HL-60 (cell line): ENCODE measurements at regions not wholly inside any gene's neighbourhood (a gene's known extent, or its start where the extent isn't known, plus 50 kb on each side); places are given as distances from the start of the nearest gene placed in this dataset.

Experiments
- CTCF ChIP-seq: IDR thresholded peaks from one replicate; pipeline ENCODE4 v1.5.1; 2011; ENCODE audit warnings: low read length, control low read depth, inconsistent platforms; ENCODE audit not compliant: insufficient read depth
- GABPA ChIP-seq: IDR thresholded peaks from 2 replicates; pipeline ENCODE4 v1.6.1; 2012; ENCODE audit warnings: low read depth
- POLR2AphosphoS5 ChIP-seq: IDR thresholded peaks from 2 replicates; pipeline ENCODE4 v1.6.1; 2012; ENCODE audit warnings: low read depth
- REST ChIP-seq: IDR thresholded peaks from 2 replicates; pipeline ENCODE4 v1.6.1; 2012; ENCODE audit warnings: low read depth; ENCODE audit not compliant: insufficient replicate concordance
- SPI1 ChIP-seq: IDR thresholded peaks from 2 replicates; pipeline ENCODE4 v1.6.1; 2012; ENCODE audit warnings: low read depth, mild to moderate bottlenecking, borderline replicate concordance

GRCh38 chr12:74626397-74626796 lies 88.8 kb downstream of the ATXN7L3B start:
- TF ChIP-seq CTCF (no peak), POLR2AphosphoS5 (no peak), REST (no peak), GABPA (no peak), SPI1 (no peak)
